GM12864 (cell line): ENCODE measurements at regions not wholly inside any gene's neighbourhood (a gene's known extent, or its start where the extent isn't known, plus 50 kb on each side); places are given as distances from the start of the nearest gene placed in this dataset.

ENCODE experiments used
- DNase-seq: peaks from one replicate; pipeline ENCODE4 v3.0.0-alpha.2; 2011; ENCODE audit warnings: low read depth
- H3K4me3 ChIP-seq: 2 replicates; pipeline ENCODE4 v1.5.1; 2011; ENCODE audit warnings: mild to moderate bottlenecking, low read depth, low read length, control low read depth
- CTCF ChIP-seq: IDR thresholded peaks from 2 replicates; pipeline ENCODE4 v1.5.1; 2011; ENCODE audit warnings: low read depth, mild to moderate bottlenecking, moderate library complexity, low read length, control low read depth, inconsistent platforms; ENCODE audit errors: missing control alignments

- no peak for DNase-seq
- no peak for TF ChIP-seq CTCF
- H3K4me3 ChIP-seq: no peak overlapping the region
Observed at GRCh38 chr13:103803349-103803748, 737.1 kb upstream of the SLC10A2 start.

DNA sequence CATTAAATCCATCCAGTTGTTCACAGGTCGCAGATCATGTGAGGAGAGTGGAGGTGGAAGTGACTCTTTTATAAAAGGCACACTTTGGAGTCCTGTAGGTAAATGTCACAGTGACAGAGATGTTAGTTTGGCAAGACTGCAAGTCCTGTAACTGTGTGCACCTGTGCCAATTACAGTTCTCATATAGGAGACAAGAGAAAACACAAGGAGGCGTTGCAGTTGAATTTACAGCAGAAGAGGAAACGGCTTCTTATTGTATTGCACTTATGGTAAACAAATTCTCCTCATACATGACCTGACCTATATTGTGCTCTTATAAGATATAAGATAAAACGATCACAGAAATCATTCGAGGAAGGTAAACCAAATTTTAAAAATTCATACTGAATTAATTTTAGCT lies 732.8 kb upstream of the SLC10A2 start:
- no peak for DNase-seq
- no peak for TF ChIP-seq CTCF
- H3K4me3 ChIP-seq: no peak overlapping the region

DNA sequence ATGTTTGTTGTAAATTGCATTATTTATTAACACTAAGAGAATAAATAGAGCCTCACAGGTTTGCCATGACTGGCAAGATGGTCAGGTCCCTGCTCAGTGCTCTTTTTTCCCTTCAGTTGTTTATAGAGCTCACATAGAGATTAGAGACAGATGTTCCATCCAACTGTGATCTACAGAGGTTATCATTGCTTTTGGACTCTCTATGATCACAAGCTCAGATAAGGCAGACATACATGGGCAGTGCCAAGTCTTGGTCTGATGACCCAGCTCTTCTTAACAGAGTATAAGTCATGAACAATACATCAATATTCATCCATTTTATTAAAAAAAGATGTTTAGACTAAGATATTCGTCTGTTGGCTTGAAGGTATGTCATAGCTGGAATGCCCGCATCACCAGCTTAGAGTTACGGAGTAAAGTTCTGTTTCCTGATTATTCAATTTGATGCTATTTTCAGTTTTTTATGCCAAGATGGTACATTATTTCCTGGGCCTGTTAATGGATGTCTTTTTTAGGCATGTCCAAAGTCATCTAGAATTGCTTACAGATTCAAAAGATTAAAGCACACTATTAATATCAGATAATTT lies 729.8 kb upstream of the SLC10A2 start:
- DNase-seq: no peak
- H3K4me3 ChIP-seq: no peak overlapping the region
- no peak for TF ChIP-seq CTCF

DNA sequence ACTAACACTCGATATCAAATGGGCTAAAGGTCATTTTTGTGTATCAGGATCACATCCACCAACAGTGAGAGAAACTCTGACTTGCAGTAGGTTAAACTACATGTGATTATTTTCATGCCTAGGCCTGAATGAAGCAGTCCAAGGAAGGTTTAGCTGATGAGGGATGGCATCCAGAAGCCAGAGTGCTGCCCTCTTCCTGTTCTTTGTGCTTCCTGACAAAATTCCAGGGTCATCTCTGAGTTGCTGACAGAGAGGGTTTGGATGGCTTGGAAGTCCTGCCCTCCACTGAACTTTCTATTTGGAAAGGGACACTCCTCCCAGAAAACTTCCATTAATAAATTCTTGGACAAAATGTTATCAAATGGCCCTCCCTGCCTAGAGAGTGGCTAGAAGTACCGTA lies 728.3 kb upstream of the SLC10A2 start:
- no peak for TF ChIP-seq CTCF
- H3K4me3 ChIP-seq: no peak overlapping the region
- DNase-seq: no peak

- no peak for DNase-seq
- TF ChIP-seq CTCF: no peak
- no peak overlapping the region for H3K4me3 ChIP-seq
Observed at GRCh38 chr13:103788061-103788652, 721.9 kb upstream of the SLC10A2 start.

GRCh38 chr13:103772576-103772975 lies 706.4 kb upstream of the SLC10A2 start:
- TF ChIP-seq CTCF: no peak
- H3K4me3 ChIP-seq: no peak overlapping the region
- no peak for DNase-seq

- H3K4me3 ChIP-seq: no peak overlapping the region
- TF ChIP-seq CTCF: no peak
- no peak for DNase-seq
Observed at GRCh38 chr13:103762523-103762922, 696.3 kb upstream of the SLC10A2 start.
